ENCODE measurements at regions not wholly inside any gene's neighbourhood (a gene's known extent, or its start where the extent isn't known, plus 50 kb on each side); places are given as distances from the start of the nearest gene placed in this dataset.

GRCh38 chr6:74966712-74967111 lies 239.1 kb downstream of the COL12A1 start:
- TF ChIP-seq, protein P1, sequence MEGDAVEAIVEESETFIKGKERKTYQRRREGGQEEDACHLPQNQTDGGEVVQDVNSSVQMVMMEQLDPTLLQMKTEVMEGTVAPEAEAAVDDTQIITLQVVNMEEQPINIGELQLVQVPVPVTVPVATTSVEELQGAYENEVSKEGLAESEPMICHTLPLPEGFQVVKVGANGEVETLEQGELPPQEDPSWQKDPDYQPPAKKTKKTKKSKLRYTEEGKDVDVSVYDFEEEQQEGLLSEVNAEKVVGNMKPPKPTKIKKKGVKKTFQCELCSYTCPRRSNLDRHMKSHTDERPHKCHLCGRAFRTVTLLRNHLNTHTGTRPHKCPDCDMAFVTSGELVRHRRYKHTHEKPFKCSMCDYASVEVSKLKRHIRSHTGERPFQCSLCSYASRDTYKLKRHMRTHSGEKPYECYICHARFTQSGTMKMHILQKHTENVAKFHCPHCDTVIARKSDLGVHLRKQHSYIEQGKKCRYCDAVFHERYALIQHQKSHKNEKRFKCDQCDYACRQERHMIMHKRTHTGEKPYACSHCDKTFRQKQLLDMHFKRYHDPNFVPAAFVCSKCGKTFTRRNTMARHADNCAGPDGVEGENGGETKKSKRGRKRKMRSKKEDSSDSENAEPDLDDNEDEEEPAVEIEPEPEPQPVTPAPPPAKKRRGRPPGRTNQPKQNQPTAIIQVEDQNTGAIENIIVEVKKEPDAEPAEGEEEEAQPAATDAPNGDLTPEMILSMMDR (IDR thresholded peaks at IDR 0.05 in 8 of 11, conservative IDR thresholded peaks at IDR 0.05 in 3 of 11), result no peak
- TF ChIP-seq POLR2A (IDR thresholded peaks at IDR 0.05) (no peak), POLR2AphosphoS5 (IDR thresholded peaks at IDR 0.05) (no peak)
